ENCODE measurements at regions not wholly inside any gene's neighbourhood (a gene's known extent, or its start where the extent isn't known, plus 50 kb on each side); places are given as distances from the start of the nearest gene placed in this dataset.

DNA sequence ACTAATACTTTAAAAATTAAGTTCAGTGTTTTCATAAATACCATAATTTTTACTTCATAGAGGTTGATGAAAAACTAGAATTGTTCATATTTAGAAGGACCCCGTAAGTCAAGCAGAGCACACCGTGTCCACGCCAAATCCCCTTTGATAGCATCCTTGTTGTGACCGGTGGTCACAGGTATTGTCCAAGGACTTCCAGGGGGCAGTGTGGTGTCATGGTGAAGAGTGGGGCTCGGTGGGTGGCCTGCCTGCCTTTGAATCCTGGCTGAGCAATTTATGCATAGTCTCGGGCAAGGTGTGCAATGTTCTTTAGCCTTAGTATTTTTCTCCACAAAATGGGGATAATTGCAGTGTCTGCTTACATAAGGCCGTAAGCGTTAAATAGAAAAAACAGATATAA lies 169.9 kb downstream of the KTN1 start:
- no peak for DNase-seq (ENCODE audit: low read depth, low spot score)
- no peaks in the 10 kb centered on the region for H3K27me3 Mint-ChIP-seq (ENCODE audit: low read depth)
- H3K9me3 Mint-ChIP-seq: no peaks in the 10 kb centered on the region
- H3K4me3 Mint-ChIP-seq: no peak overlapping the region
- H3K4me1 Mint-ChIP-seq: peaks cover 36% of the 10 kb centered on the region
- TF ChIP-seq, protein P1, sequence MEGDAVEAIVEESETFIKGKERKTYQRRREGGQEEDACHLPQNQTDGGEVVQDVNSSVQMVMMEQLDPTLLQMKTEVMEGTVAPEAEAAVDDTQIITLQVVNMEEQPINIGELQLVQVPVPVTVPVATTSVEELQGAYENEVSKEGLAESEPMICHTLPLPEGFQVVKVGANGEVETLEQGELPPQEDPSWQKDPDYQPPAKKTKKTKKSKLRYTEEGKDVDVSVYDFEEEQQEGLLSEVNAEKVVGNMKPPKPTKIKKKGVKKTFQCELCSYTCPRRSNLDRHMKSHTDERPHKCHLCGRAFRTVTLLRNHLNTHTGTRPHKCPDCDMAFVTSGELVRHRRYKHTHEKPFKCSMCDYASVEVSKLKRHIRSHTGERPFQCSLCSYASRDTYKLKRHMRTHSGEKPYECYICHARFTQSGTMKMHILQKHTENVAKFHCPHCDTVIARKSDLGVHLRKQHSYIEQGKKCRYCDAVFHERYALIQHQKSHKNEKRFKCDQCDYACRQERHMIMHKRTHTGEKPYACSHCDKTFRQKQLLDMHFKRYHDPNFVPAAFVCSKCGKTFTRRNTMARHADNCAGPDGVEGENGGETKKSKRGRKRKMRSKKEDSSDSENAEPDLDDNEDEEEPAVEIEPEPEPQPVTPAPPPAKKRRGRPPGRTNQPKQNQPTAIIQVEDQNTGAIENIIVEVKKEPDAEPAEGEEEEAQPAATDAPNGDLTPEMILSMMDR (conservative IDR thresholded peaks at IDR 0.05): no peak
- no peak overlapping the region for H3K27ac Mint-ChIP-seq (ENCODE audit: unreplicated experiment)
- H3K36me3 Mint-ChIP-seq (ENCODE audit: low read depth): no peaks in the 10 kb centered on the region

- Mint-ChIP-seq H3K4me1 (peaks cover 49% of the 10 kb centered on the region), H3K9me3 (no peaks in the 10 kb centered on the region), H3K4me3 (no peak overlapping the region), H3K27me3 (ENCODE audit: low read depth) (no peaks in the 10 kb centered on the region), H3K36me3 (ENCODE audit: low read depth) (no peaks in the 10 kb centered on the region), H3K27ac (ENCODE audit: unreplicated experiment) (no peak overlapping the region)
- no peak for DNase-seq (ENCODE audit: low read depth, low spot score)
- TF ChIP-seq, protein P1 (conservative IDR thresholded peaks at IDR 0.05): no peak
Observed at GRCh38 chr14:55752580-55753390, 172.8 kb downstream of the KTN1 start.

DNA sequence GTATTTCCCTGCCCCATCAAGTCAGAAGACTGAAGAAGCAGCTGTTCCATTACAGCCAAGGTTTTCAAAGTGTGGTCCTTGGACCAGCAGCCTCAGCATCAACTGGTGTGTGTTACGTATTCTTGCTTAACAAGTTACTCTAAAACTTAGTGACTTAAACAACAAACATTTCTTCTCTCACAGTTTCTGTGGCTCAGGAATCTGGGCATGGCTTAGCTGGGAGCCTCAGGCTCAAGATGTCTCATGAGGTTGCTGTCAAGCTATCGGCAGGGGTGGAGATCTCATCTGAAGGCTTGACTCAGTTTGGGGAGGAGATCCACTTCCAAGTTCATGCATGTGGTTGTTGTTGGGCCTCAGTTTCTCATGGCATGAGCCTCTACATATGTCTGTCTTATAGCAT lies 174.5 kb downstream of the KTN1 start:
- no peaks in the 10 kb centered on the region for H3K9me3 Mint-ChIP-seq
- H3K4me3 Mint-ChIP-seq: no peak overlapping the region
- TF ChIP-seq, protein P1 (conservative IDR thresholded peaks at IDR 0.05): no peak
- H3K27ac Mint-ChIP-seq (ENCODE audit: unreplicated experiment): no peak overlapping the region
- no peaks in the 10 kb centered on the region for H3K27me3 Mint-ChIP-seq (ENCODE audit: low read depth)
- H3K36me3 Mint-ChIP-seq (ENCODE audit: low read depth): no peaks in the 10 kb centered on the region
- H3K4me1 Mint-ChIP-seq: peaks cover 62% of the 10 kb centered on the region
- DNase-seq (ENCODE audit: low read depth, low spot score): no peak

- no peak overlapping the region for H3K4me3 Mint-ChIP-seq
- H3K4me1 Mint-ChIP-seq: peaks cover 60% of the 10 kb centered on the region
- no peaks in the 10 kb centered on the region for H3K36me3 Mint-ChIP-seq (ENCODE audit: low read depth)
- no peaks in the 10 kb centered on the region for H3K27me3 Mint-ChIP-seq (ENCODE audit: low read depth)
- no peaks in the 10 kb centered on the region for H3K9me3 Mint-ChIP-seq
- TF ChIP-seq, protein P1 (conservative IDR thresholded peaks at IDR 0.05): no peak
- DNase-seq (ENCODE audit: low read depth, low spot score): no peak
- H3K27ac Mint-ChIP-seq (ENCODE audit: unreplicated experiment): no peak overlapping the region
Observed at GRCh38 chr14:55754871-55755270, 174.9 kb downstream of the KTN1 start.

- Mint-ChIP-seq H3K36me3 (ENCODE audit: low read depth) (no peaks in the 10 kb centered on the region), H3K27ac (ENCODE audit: unreplicated experiment) (peak overlapping the region; percentile 91), H3K4me3 (no peak overlapping the region), H3K9me3 (no peaks in the 10 kb centered on the region), H3K27me3 (ENCODE audit: low read depth) (no peaks in the 10 kb centered on the region), H3K4me1 (peaks cover 61% of the 10 kb centered on the region)
- DNase-seq (ENCODE audit: low read depth, low spot score): no peak
- TF ChIP-seq, protein P1 (conservative IDR thresholded peaks at IDR 0.05): no peak
Observed at GRCh38 chr14:55756078-55756477, 176.1 kb downstream of the KTN1 start.
